OCI-LY7 (cell line): ENCODE measurements at regions not wholly inside any gene's neighbourhood (a gene's known extent, or its start where the extent isn't known, plus 50 kb on each side); places are given as distances from the start of the nearest gene placed in this dataset.

Source experiments
- EZH2phosphoT487 ChIP-seq: fragments of 200-600 bp; sonication (generic); IDR thresholded peaks from 2 replicates; pipeline ENCODE4 v1.6.1; 2018; ENCODE audit warnings: low read depth, borderline replicate concordance, mild to moderate bottlenecking, mixed run types, antibody characterized with exemption, low read length, moderate library complexity, mixed read lengths
- TF ChIP-seq, protein P1 (sequence below): fragments of 200-600 bp; sonication (generic); conservative IDR thresholded peaks from 2 replicates; pipeline ENCODE4 v1.5.1; 2014; ENCODE audit warnings: mild to moderate bottlenecking, antibody characterized with exemption, low read length, moderate library complexity, mixed read lengths

DNA sequence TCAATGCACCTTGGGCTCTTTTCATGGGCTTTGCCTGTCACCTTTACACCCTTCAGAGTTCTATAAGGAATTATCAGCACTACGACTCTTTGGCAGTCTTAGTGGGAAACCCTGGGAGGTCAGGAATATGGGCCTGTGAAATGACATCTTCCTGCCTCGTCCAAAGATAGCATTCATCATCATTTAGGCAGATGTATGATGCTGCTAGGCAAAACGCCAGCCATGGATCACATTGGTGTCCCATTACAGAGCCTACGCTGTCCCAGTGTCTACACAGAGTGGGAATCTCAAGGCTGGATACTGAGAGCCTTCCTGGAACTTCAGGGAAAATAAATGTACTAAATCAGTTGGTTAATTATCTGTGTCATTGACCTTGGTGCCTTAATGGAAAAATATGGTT, 259.4 kb upstream of the CELF2 start:
- TF ChIP-seq, protein P1, sequence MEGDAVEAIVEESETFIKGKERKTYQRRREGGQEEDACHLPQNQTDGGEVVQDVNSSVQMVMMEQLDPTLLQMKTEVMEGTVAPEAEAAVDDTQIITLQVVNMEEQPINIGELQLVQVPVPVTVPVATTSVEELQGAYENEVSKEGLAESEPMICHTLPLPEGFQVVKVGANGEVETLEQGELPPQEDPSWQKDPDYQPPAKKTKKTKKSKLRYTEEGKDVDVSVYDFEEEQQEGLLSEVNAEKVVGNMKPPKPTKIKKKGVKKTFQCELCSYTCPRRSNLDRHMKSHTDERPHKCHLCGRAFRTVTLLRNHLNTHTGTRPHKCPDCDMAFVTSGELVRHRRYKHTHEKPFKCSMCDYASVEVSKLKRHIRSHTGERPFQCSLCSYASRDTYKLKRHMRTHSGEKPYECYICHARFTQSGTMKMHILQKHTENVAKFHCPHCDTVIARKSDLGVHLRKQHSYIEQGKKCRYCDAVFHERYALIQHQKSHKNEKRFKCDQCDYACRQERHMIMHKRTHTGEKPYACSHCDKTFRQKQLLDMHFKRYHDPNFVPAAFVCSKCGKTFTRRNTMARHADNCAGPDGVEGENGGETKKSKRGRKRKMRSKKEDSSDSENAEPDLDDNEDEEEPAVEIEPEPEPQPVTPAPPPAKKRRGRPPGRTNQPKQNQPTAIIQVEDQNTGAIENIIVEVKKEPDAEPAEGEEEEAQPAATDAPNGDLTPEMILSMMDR, result no peak
- TF ChIP-seq EZH2phosphoT487, result no peak
